ENCODE measurements at regions not wholly inside any gene's neighbourhood (a gene's known extent, or its start where the extent isn't known, plus 50 kb on each side); places are given as distances from the start of the nearest gene placed in this dataset.

- no peaks in the 10 kb centered on the region for H4K20me1 ChIP-seq (ENCODE audit: insufficient read depth, low read length)
- ATAC-seq (ENCODE audit: insufficient read depth, low read depth) (no peak), DNase-seq (no peak)
- no peak overlapping the region for H2AFZ ChIP-seq (ENCODE audit: low read depth, low read length)
- TF ChIP-seq CTCF (IDR thresholded peaks at IDR 0.05; ENCODE audit: borderline replicate concordance, extremely low read depth, low read length, poor library complexity, severe bottlenecking) (no peak), EZH2 (IDR thresholded peaks at IDR 0.05; ENCODE audit: borderline replicate concordance, low read depth, low read length, severe bottlenecking) (no peak)
- H3K4me3 ChIP-seq (ENCODE audit: low read depth in 1 of 2, low read length in 2 of 2), result no peak overlapping the region
- H3K36me3 ChIP-seq (ENCODE audit: insufficient read depth, low read length), result no peaks in the 10 kb centered on the region
- H3K9me3 ChIP-seq (ENCODE audit: insufficient read depth, low read length, severe bottlenecking), result no peaks in the 10 kb centered on the region
- no peak overlapping the region for H3K27ac ChIP-seq (ENCODE audit: low read length)
- H3K27me3 ChIP-seq (ENCODE audit: insufficient read depth, low read length, poor library complexity), result no peaks in the 10 kb centered on the region
- H3K9ac ChIP-seq (ENCODE audit: low read depth, low read length), result no peak overlapping the region
- H3K79me2 ChIP-seq (ENCODE audit: insufficient read depth, low read length), result no peaks in the 10 kb centered on the region
- H3K4me2 ChIP-seq (ENCODE audit: insufficient read depth, low read length), result no peak overlapping the region
- peaks cover 6% of the 10 kb centered on the region for H3K4me1 ChIP-seq (ENCODE audit: insufficient read depth, low read length)
Observed at GRCh38 chr22:23511627-23512347, 68.3 kb downstream of the IGLL1 start.

GRCh38 chr22:23509571-23510302, 70.4 kb downstream of the IGLL1 start:
- Histone ChIP-seq H3K4me1 (ENCODE audit: insufficient read depth, low read length) (peaks cover 8% of the 10 kb centered on the region), H3K79me2 (ENCODE audit: insufficient read depth, low read length) (no peaks in the 10 kb centered on the region), H3K27me3 (ENCODE audit: insufficient read depth, low read length, poor library complexity) (no peaks in the 10 kb centered on the region), H4K20me1 (ENCODE audit: insufficient read depth, low read length) (no peaks in the 10 kb centered on the region), H3K27ac (ENCODE audit: low read length) (no peak overlapping the region), H3K9ac (ENCODE audit: low read depth, low read length) (no peak overlapping the region), H2AFZ (ENCODE audit: low read depth, low read length) (no peak overlapping the region), H3K36me3 (ENCODE audit: insufficient read depth, low read length) (no peaks in the 10 kb centered on the region), H3K9me3 (ENCODE audit: insufficient read depth, low read length, severe bottlenecking) (no peaks in the 10 kb centered on the region), H3K4me2 (ENCODE audit: insufficient read depth, low read length) (no peak overlapping the region), H3K4me3 (ENCODE audit: low read depth in 1 of 2, low read length in 2 of 2) (no peak overlapping the region)
- ATAC-seq (ENCODE audit: insufficient read depth, low read depth) (no peak), DNase-seq (no peak)
- TF ChIP-seq EZH2 (IDR thresholded peaks at IDR 0.05; ENCODE audit: borderline replicate concordance, low read depth, low read length, severe bottlenecking), result no peak
- no peak for TF ChIP-seq CTCF (IDR thresholded peaks at IDR 0.05; ENCODE audit: borderline replicate concordance, extremely low read depth, low read length, poor library complexity, severe bottlenecking)

- Histone ChIP-seq H3K79me2 (ENCODE audit: insufficient read depth, low read length) (no peaks in the 10 kb centered on the region), H3K4me3 (ENCODE audit: low read depth in 1 of 2, low read length in 2 of 2) (no peak overlapping the region), H3K9ac (ENCODE audit: low read depth, low read length) (peak overlapping the region; percentile 19; the same call in 1 of the 2 replicates), H3K4me1 (ENCODE audit: insufficient read depth, low read length) (peaks cover 42% of the 10 kb centered on the region), H3K36me3 (ENCODE audit: insufficient read depth, low read length) (no peaks in the 10 kb centered on the region), H4K20me1 (ENCODE audit: insufficient read depth, low read length) (no peaks in the 10 kb centered on the region), H3K4me2 (ENCODE audit: insufficient read depth, low read length) (no peak overlapping the region), H2AFZ (ENCODE audit: low read depth, low read length) (no peak overlapping the region), H3K27ac (ENCODE audit: low read length) (peak overlapping the region; percentile 65), H3K27me3 (ENCODE audit: insufficient read depth, low read length, poor library complexity) (no peaks in the 10 kb centered on the region), H3K9me3 (ENCODE audit: insufficient read depth, low read length, severe bottlenecking) (no peaks in the 10 kb centered on the region)
- DNase-seq (peak; percentile 77), ATAC-seq (ENCODE audit: insufficient read depth, low read depth) (peak; percentile 84)
- no peak for TF ChIP-seq CTCF (IDR thresholded peaks at IDR 0.05; ENCODE audit: borderline replicate concordance, extremely low read depth, low read length, poor library complexity, severe bottlenecking)
- no peak for TF ChIP-seq EZH2 (IDR thresholded peaks at IDR 0.05; ENCODE audit: borderline replicate concordance, low read depth, low read length, severe bottlenecking)
Observed at GRCh38 chr22:23504516-23504915, 75.6 kb downstream of the IGLL1 start.

Data from DND-41 (cell line).